ENCODE measurements at regions not wholly inside any gene's neighbourhood (a gene's known extent, or its start where the extent isn't known, plus 50 kb on each side); places are given as distances from the start of the nearest gene placed in this dataset.

- no peak for TF ChIP-seq TAF1 (conservative IDR thresholded peaks at IDR 0.05)
- no peak for TF ChIP-seq EGR1 (IDR thresholded peaks at IDR 0.05; ENCODE audit: low read depth in 2 of 2)
- no peak for TF ChIP-seq REST (IDR thresholded peaks at IDR 0.05)
- no peak for TF ChIP-seq CTCF (IDR thresholded peaks at IDR 0.05; ENCODE audit: low read depth, low read length, missing input control)
- no peak for TF ChIP-seq RAD21 (IDR thresholded peaks at IDR 0.05)
- no peak for TF ChIP-seq MAX (IDR thresholded peaks at IDR 0.05)
- no peak for TF ChIP-seq ATF3 (IDR thresholded peaks at IDR 0.05)
These were observed 176.3 kb upstream of the DSEL start for GRCh38 chr18:67692811-67693210.

Measured in liver (tissue), 3 donors.